ENCODE measurements at regions not wholly inside any gene's neighbourhood (a gene's known extent, or its start where the extent isn't known, plus 50 kb on each side); places are given as distances from the start of the nearest gene placed in this dataset.

DNA sequence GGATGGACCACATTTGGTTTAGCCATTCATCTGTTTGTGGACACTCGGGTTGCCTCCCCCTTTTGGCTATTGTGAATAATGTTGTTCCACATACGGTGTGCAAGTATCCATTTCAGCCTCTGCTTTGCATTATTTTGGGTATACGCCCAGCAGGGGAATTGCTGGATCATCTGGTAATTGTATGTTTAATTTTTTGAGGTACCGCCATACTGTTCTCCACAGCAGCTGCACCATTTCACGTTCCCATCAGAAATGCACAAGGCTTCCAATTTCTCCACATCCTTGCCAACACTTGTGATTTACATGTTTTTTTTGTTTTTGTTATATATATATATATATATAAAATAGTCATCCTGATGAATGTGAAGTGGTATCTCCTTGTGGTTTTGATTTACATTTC is 54.6 kb upstream of the TWIST2 start:
- no peak for TF ChIP-seq POLR2A (IDR thresholded peaks at IDR 0.05)
- no peak for TF ChIP-seq POLR2AphosphoS5 (IDR thresholded peaks at IDR 0.05)
- TF ChIP-seq, protein P1, sequence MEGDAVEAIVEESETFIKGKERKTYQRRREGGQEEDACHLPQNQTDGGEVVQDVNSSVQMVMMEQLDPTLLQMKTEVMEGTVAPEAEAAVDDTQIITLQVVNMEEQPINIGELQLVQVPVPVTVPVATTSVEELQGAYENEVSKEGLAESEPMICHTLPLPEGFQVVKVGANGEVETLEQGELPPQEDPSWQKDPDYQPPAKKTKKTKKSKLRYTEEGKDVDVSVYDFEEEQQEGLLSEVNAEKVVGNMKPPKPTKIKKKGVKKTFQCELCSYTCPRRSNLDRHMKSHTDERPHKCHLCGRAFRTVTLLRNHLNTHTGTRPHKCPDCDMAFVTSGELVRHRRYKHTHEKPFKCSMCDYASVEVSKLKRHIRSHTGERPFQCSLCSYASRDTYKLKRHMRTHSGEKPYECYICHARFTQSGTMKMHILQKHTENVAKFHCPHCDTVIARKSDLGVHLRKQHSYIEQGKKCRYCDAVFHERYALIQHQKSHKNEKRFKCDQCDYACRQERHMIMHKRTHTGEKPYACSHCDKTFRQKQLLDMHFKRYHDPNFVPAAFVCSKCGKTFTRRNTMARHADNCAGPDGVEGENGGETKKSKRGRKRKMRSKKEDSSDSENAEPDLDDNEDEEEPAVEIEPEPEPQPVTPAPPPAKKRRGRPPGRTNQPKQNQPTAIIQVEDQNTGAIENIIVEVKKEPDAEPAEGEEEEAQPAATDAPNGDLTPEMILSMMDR (IDR thresholded peaks at IDR 0.05 in 8 of 11, conservative IDR thresholded peaks at IDR 0.05 in 3 of 11) = no peak

Measured in spleen (tissue), 7 donors.